HG02852 (cell line): ENCODE measurements at regions not wholly inside any gene's neighbourhood (a gene's known extent, or its start where the extent isn't known, plus 50 kb on each side); places are given as distances from the start of the nearest gene placed in this dataset.

Experiments used
- ATAC-seq: cut with Tn5 transposase; IDR thresholded peaks from one replicate; pipeline ENCODE4 v1.9.1; 2021; ENCODE audit warnings: mild to moderate bottlenecking, moderate library complexity; ENCODE audit not compliant: unreplicated experiment

GRCh38 chr2:168373468-168373867, 82.6 kb upstream of the CERS6 start:
- no peak for ATAC-seq

- no peak for ATAC-seq
Measured at GRCh38 chr2:168375195-168375798, 80.8 kb upstream of the CERS6 start.

- no peak for ATAC-seq
Measured at GRCh38 chr2:168378960-168379669, 77.0 kb upstream of the CERS6 start.

GRCh38 chr2:168380500-168380899, 75.6 kb upstream of the CERS6 start:
- ATAC-seq = no peak

- ATAC-seq = no peak
Measured at GRCh38 chr2:168392024-168392423, 64.0 kb upstream of the CERS6 start.

- ATAC-seq = no peak
Measured at GRCh38 chr2:168392797-168393196, 63.3 kb upstream of the CERS6 start.

- no peak for ATAC-seq
Measured at GRCh38 chr2:168394262-168394661, 61.8 kb upstream of the CERS6 start.

GRCh38 chr2:168396131-168396530, 59.9 kb upstream of the CERS6 start:
- ATAC-seq = no peak

GRCh38 chr2:168397629-168398028, 58.4 kb upstream of the CERS6 start:
- ATAC-seq = no peak

- no peak for ATAC-seq
Measured at GRCh38 chr2:168401048-168401556, 55.0 kb upstream of the CERS6 start.

GRCh38 chr2:168401771-168402170, 54.3 kb upstream of the CERS6 start:
- no peak for ATAC-seq

- no peak for ATAC-seq
Measured at GRCh38 chr2:168402531-168402930, 53.5 kb upstream of the CERS6 start.

- no peak for ATAC-seq
Measured at GRCh38 chr2:168403736-168404135, 52.3 kb upstream of the CERS6 start.

- no peak for ATAC-seq
Measured at GRCh38 chr2:168404764-168405163, 51.3 kb upstream of the CERS6 start.
